ENCODE measurements at regions not wholly inside any gene's neighbourhood (a gene's known extent, or its start where the extent isn't known, plus 50 kb on each side); places are given as distances from the start of the nearest gene placed in this dataset.

GRCh38 chr20:1809131-1809572 lies 86.1 kb upstream of the SIRPA start:
- peak; percentile 89 for DNase-seq (ENCODE audit: low read depth)
- Histone ChIP-seq H3K36me3 (ENCODE audit: control insufficient read depth, insufficient read depth, low read length) (no peaks in the 10 kb centered on the region), H3K27me3 (ENCODE audit: control insufficient read depth, insufficient read depth, low read length) (no peaks in the 10 kb centered on the region), H3K4me3 (ENCODE audit: low read depth, low read length) (no peak overlapping the region)
- no peak for TF ChIP-seq CTCF (IDR thresholded peaks at IDR 0.05; ENCODE audit: insufficient read depth, low read length, poor library complexity, severe bottlenecking)

- Histone ChIP-seq H3K36me3 (ENCODE audit: control insufficient read depth, insufficient read depth, low read length) (no peaks in the 10 kb centered on the region), H3K4me3 (ENCODE audit: low read depth, low read length) (no peak overlapping the region), H3K27me3 (ENCODE audit: control insufficient read depth, insufficient read depth, low read length) (no peaks in the 10 kb centered on the region)
- no peak for TF ChIP-seq CTCF (IDR thresholded peaks at IDR 0.05; ENCODE audit: insufficient read depth, low read length, poor library complexity, severe bottlenecking)
- DNase-seq (ENCODE audit: low read depth): no peak
Measured at GRCh38 chr20:1808101-1808500, 87.1 kb upstream of the SIRPA start.

GRCh38 chr20:1807394-1807793 lies 87.8 kb upstream of the SIRPA start:
- no peak for TF ChIP-seq CTCF (IDR thresholded peaks at IDR 0.05; ENCODE audit: insufficient read depth, low read length, poor library complexity, severe bottlenecking)
- Histone ChIP-seq H3K4me3 (ENCODE audit: low read depth, low read length) (no peak overlapping the region), H3K36me3 (ENCODE audit: control insufficient read depth, insufficient read depth, low read length) (no peaks in the 10 kb centered on the region), H3K27me3 (ENCODE audit: control insufficient read depth, insufficient read depth, low read length) (no peaks in the 10 kb centered on the region)
- no peak for DNase-seq (ENCODE audit: low read depth)

GRCh38 chr20:1806456-1806855 lies 88.8 kb upstream of the SIRPA start:
- no peaks in the 10 kb centered on the region for H3K36me3 ChIP-seq (ENCODE audit: control insufficient read depth, insufficient read depth, low read length)
- no peaks in the 10 kb centered on the region for H3K27me3 ChIP-seq (ENCODE audit: control insufficient read depth, insufficient read depth, low read length)
- H3K4me3 ChIP-seq (ENCODE audit: low read depth, low read length): no peak overlapping the region
- TF ChIP-seq CTCF (IDR thresholded peaks at IDR 0.05; ENCODE audit: insufficient read depth, low read length, poor library complexity, severe bottlenecking): no peak
- no peak for DNase-seq (ENCODE audit: low read depth)

GRCh38 chr20:1805816-1806215 lies 89.4 kb upstream of the SIRPA start:
- no peak for TF ChIP-seq CTCF (IDR thresholded peaks at IDR 0.05; ENCODE audit: insufficient read depth, low read length, poor library complexity, severe bottlenecking)
- DNase-seq (ENCODE audit: low read depth): no peak

GRCh38 chr20:1805161-1805581 lies 90.0 kb upstream of the SIRPA start:
- no peak for DNase-seq (ENCODE audit: low read depth)
- TF ChIP-seq CTCF (IDR thresholded peaks at IDR 0.05; ENCODE audit: insufficient read depth, low read length, poor library complexity, severe bottlenecking): no peak
- H3K27me3 ChIP-seq (ENCODE audit: control insufficient read depth, insufficient read depth, low read length): no peaks in the 10 kb centered on the region
- no peak overlapping the region for H3K4me3 ChIP-seq (ENCODE audit: low read depth, low read length)
- no peaks in the 10 kb centered on the region for H3K36me3 ChIP-seq (ENCODE audit: control insufficient read depth, insufficient read depth, low read length)

More at GRCh38 chr20:1805816-1806215, 89.4 kb upstream of the SIRPA start:
- H3K4me3 ChIP-seq (ENCODE audit: low read depth, low read length): no peak overlapping the region
- no peaks in the 10 kb centered on the region for H3K27me3 ChIP-seq (ENCODE audit: control insufficient read depth, insufficient read depth, low read length)
- H3K36me3 ChIP-seq (ENCODE audit: control insufficient read depth, insufficient read depth, low read length): no peaks in the 10 kb centered on the region

Measured in kidney epithelial cell (primary cell).